GM12878 (cell line): ENCODE measurements at regions not wholly inside any gene's neighbourhood (a gene's known extent, or its start where the extent isn't known, plus 50 kb on each side); places are given as distances from the start of the nearest gene placed in this dataset.

Experiments
- ATAC-seq: fragments of 200-7000 bp; cut with Tn5 transposase; 3 replicates; pipeline ENCODE4 v1.9.1; 2020; ENCODE audit warnings: mild to moderate bottlenecking, moderate library complexity
- BruUV-seq: library from RNA; stranded (reverse); fragments of 400-500 nt; replicated peaks from 2 replicates; lab custom pipeline; 2021; lab: Mats Ljungman, UMichigan
- CTCF ChIA-PET: fragments of 300-600 bp; sonication (Branson Sonifier 250); formaldehyde crosslinking; extraction: SDS; loops from one replicate; lab custom pipeline; 2021; ENCODE audit warnings: inconsistent platforms; lab: Yijun Ruan, JAX
- POLR2A ChIA-PET: fragments of 350-600 bp; formaldehyde crosslinking; extraction: SDS; loops from one replicate; lab custom pipeline; 2021; ENCODE audit warnings: inconsistent platforms; lab: Charles Lee
- RAD21 ChIA-PET: fragments of 300-600 bp; sonication (Branson Sonifier 250); formaldehyde crosslinking; loops from one replicate; lab custom pipeline; 2023; ENCODE audit warnings: antibody characterized with exemption; ENCODE audit not compliant: unreplicated experiment; lab: Charles Lee
- SMC1A ChIA-PET: fragments of 300-600 bp; sonication (Branson Sonifier 250); formaldehyde crosslinking; loops from one replicate; lab custom pipeline; 2023; ENCODE audit not compliant: unreplicated experiment, uncharacterized antibody; lab: Charles Lee
- DNase-seq: peaks from one replicate; pipeline ENCODE4 v3.0.0-alpha.2; 2011; ENCODE audit warnings: low read depth, low spot score
- FAIRE-seq: peaks from 3 replicates; lab custom pipeline; 2011; peaks lifted over from hg19 to GRCh38; lab: Jason Lieb, UNC
- H2AFZ ChIP-seq: 2 replicates; pipeline ENCODE4 v1.6.0; 2011; ENCODE audit warnings: low read depth, low read length, control low read depth; ENCODE audit not compliant: control insufficient read depth
- H3K27ac ChIP-seq: 2 replicates; pipeline ENCODE4 v1.5.1; 2011; ENCODE audit warnings: control low read depth; ENCODE audit not compliant: control insufficient read depth, insufficient read depth
- H3K27me3 ChIP-seq, 2 experiments: replicated peaks in 1 of 2; 2 replicates each; pipeline versions ENCODE4 v1.6.0 to v1.6.1; 2011; ENCODE audit warnings: low read length in 1 of 2; ENCODE audit not compliant: control insufficient read depth in 2 of 2, insufficient read depth in 2 of 2
- H3K36me3 ChIP-seq, 2 experiments: 2 replicates each; pipeline ENCODE4 v1.5.1; 2011; ENCODE audit warnings: low read length in 1 of 2; ENCODE audit not compliant: control insufficient read depth in 2 of 2, insufficient read depth in 2 of 2
- H3K4me1 ChIP-seq: 2 replicates; pipeline ENCODE4 v1.6.1; 2011; ENCODE audit warnings: mild to moderate bottlenecking, low read length, moderate library complexity, mixed read lengths; ENCODE audit not compliant: control insufficient read depth, insufficient read depth
- H3K4me2 ChIP-seq: 2 replicates; pipeline ENCODE4 v1.6.0; 2011; ENCODE audit warnings: control low read depth; ENCODE audit not compliant: control insufficient read depth, insufficient read depth
- H3K4me3 ChIP-seq: fragments of 200-600 bp; sonication (generic); 2 replicates; pipeline ENCODE4 v1.5.1; 2016
- H3K79me2 ChIP-seq: 2 replicates; pipeline ENCODE4 v1.6.0; 2011; ENCODE audit warnings: low read length; ENCODE audit not compliant: control insufficient read depth, insufficient read depth
- H3K9ac ChIP-seq: 2 replicates; pipeline ENCODE4 v1.8.0; 2011; ENCODE audit warnings: low read length, control low read depth, mixed read lengths; ENCODE audit not compliant: control insufficient read depth, insufficient read depth
- H3K9me3 ChIP-seq: replicated peaks from 3 replicates; pipeline ENCODE4 v1.5.1; 2011; ENCODE audit warnings: mild to moderate bottlenecking, low read length; ENCODE audit not compliant: control insufficient read depth, insufficient read depth
- H4K20me1 ChIP-seq: 2 replicates; pipeline ENCODE4 v1.6.0; 2011; ENCODE audit not compliant: control insufficient read depth, insufficient read depth
- CEBPB ChIP-seq, 2 experiments: fragments of 150-350 bp in 1 of 2; IDR thresholded peaks; 2 replicates each; pipeline ENCODE4 v1.6.1; 2012 to 2014; ENCODE audit warnings: low read depth in 2 of 2, low read length in 2 of 2, borderline replicate concordance in 1 of 2, inconsistent platforms in 1 of 2
- EED ChIP-seq: sonication (generic); IDR thresholded peaks from 2 replicates; pipeline ENCODE4 v1.6.1; 2016; ENCODE audit warnings: antibody characterized with exemption, low read depth
- EGR1 ChIP-seq, 2 experiments: IDR thresholded peaks; 1 replicate in 1 of 2; 2 replicates in 1 of 2; pipeline ENCODE4 v1.6.1; 2011 to 2012; ENCODE audit warnings: low read depth in 2 of 2, low read length in 2 of 2, borderline replicate concordance in 1 of 2, mild to moderate bottlenecking in 1 of 2, moderate library complexity in 1 of 2
- JUND ChIP-seq: IDR thresholded peaks from 2 replicates; pipeline ENCODE4 v1.6.1; 2012; ENCODE audit warnings: low read depth, mild to moderate bottlenecking, low read length, improper control_type of control experiment, moderate library complexity
- KAT2A ChIP-seq: conservative IDR thresholded peaks from 2 replicates; pipeline ENCODE4 v1.6.1; 2011; ENCODE audit warnings: low read depth, low read length; ENCODE audit not compliant: control insufficient read depth
- SP1 ChIP-seq: IDR thresholded peaks from one replicate; pipeline ENCODE4 v1.6.1; 2011; ENCODE audit warnings: low read depth, low read length
- WGBS: methylation state at CpG from one replicate; pipeline ENCODE4 v1.1.6; 2016; ENCODE audit warnings: low lambda C conversion rate; ENCODE audit not compliant: insufficient replicate concordance, insufficient coverage; ENCODE audit errors: missing lambda C conversion rate; 5-methylcytosine and 5-hydroxymethylcytosine counted together
- in situ Hi-C: fragments of 300-500 bp; cut with MboI; formaldehyde crosslinking; loops from 9 replicates; pipeline ENCODE4 v1.14.3; 2018; ENCODE audit warnings: mixed read lengths
- intact Hi-C: fragments of 100-400 bp; cut with micrococcal nuclease; formaldehyde crosslinking; loops from one replicate; pipeline ENCODE4 v1.14.2; 2022; ENCODE audit not compliant: unreplicated experiment
- TF ChIP-seq, protein P1 (sequence below): IDR thresholded peaks from 2 replicates; pipeline ENCODE4 v1.6.1; 2011; ENCODE audit warnings: low read depth, mild to moderate bottlenecking, low read length, moderate library complexity, borderline replicate concordance; ENCODE audit errors: extremely low read depth
- TF ChIP-seq, protein P2 (sequence below): fragments of 450-650 bp; IDR thresholded peaks from 2 replicates; pipeline ENCODE4 v1.6.1; 2017; ENCODE audit warnings: mild to moderate bottlenecking
- TF ChIP-seq, protein P3 (sequence below): fragments of 150-350 bp; IDR thresholded peaks from 2 replicates; pipeline ENCODE4 v1.6.1; 2014; ENCODE audit warnings: mild to moderate bottlenecking, low read depth, low read length

DNA sequence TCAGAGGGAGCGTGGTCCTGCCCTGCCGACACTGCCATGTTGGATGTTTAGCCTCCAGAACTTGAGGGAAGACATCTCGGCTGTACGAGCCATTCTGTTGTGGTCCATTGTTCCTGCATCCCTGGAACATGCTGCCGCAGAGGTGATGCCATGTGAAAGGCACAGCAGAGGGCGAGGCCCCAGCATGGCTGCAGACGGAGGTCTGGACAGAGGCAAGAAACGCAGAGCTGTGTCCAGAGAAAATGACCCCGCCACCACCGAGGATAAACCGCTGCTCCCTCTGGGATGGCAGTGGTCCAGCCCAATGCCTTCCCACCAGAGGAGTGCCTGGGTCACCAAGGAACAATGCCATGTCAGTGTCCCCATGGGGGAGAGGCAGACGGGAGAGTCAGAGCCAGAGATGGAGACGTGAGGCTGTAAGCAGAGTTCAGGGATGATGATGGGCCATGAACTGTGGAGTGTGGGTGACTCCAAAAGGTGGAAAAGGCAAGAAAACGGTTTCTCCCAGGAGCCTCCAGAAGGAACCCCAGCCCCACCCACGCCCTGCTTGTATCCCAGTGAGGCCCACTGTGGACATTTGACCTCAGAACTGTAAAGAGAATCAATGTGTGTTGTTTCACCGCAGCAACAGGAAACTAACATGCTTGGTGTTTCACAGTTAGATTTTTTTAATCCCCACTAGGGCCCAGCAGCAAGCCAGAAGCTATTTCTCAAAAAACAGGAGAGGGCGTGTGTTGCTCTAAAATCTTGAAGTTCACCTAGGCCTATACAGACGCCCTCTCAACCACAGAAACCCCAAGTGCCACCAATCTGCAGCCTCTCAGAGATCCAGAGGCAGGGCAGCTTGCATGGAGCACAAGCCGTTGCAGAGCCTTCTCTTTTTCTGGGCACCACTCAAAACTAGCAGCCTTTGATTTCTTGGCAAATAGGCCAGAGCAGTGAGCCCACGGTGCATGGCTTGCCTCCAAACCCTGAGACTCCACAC lies 1422.9 kb downstream of the TBC1D22A start:
- ChIA-PET CTCF (no interaction called here), SMC1A (no interaction called here)
- 45% methylated on average over 19 of the region's 20 CpGs for WGBS

DNA sequence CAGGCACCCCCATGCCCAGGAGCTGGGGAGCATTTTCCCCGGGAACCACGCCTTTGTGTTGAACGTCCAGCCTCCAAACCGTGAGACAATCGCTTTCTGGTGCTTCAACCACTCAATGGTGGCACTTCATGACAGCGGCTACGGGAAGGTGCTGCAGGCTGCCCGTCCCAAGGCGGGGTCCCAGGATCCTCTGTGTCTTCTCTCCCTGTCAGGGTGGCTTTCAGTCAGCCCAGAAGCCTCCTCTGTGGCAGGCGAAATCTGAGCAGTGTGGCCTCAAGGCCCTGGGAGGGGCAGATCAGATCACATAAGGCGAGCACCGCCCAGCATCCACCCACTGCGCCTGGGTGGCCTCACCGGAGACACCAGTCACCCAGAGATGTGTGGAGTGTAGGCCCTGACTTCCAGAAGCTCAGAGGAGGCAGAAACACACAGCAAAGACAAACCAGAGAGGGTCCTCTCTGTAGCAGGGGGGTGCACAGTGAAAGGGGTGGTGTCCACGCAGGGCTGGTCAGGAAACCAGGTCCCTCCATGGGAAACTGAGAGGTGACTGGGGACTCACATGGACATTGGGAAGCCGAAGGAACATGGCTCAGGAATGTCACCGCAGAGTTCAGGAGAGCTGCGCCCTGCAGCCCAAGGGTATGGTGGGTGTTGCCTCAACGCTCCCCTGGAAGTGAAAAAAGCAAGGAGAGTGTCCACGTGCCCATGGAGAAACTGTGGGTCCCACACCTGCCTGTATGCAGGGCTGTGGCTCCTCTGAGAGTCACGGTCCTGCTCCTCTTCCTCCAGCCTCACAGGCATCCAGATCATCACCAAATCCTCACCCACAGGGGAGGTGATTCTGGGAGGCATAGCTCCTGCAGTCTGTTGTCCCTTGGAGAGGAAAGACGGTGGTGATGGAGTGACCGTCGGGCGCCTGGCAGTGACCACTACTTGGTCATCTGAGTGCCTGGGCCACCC lies 1420.7 kb downstream of the TBC1D22A start:
- Histone ChIP-seq H3K9me3 (no peaks in the 10 kb centered on the region), H3K4me1 (no peaks in the 10 kb centered on the region), H4K20me1 (no peaks in the 10 kb centered on the region), H3K4me2 (no peak overlapping the region), H2AFZ (no peak overlapping the region), H3K79me2 (no peaks in the 10 kb centered on the region), H3K9ac (no peak overlapping the region), H3K36me3 (no peaks in the 10 kb centered on the region), H3K27ac (no peak overlapping the region), H3K4me3 (no peak overlapping the region), H3K27me3 (no peaks in the 10 kb centered on the region)
- no peak for FAIRE-seq
- in situ Hi-C loops (no loop called here), intact Hi-C loops (no loop called here)
- ChIA-PET CTCF (no interaction called here), RAD21 (no interaction called here), SMC1A (no interaction called here), POLR2A (no interaction called here)
- BruUV-seq: no TSS peak
- no peak for ATAC-seq
- 38% methylated on average over 25 of the region's 25 CpGs for WGBS
- DNase-seq: no peak
- no peak for TF ChIP-seq SP1
- no peak for TF ChIP-seq EGR1 (IDR thresholded peaks at IDR 0.05; ENCODE audit: borderline replicate concordance in 1 of 2, low read depth in 2 of 2, low read length in 2 of 2)
- TF ChIP-seq, protein P1, sequence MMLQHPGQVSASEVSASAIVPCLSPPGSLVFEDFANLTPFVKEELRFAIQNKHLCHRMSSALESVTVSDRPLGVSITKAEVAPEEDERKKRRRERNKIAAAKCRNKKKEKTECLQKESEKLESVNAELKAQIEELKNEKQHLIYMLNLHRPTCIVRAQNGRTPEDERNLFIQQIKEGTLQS: no peak
- TF ChIP-seq EED: no peak
- TF ChIP-seq, protein P2, sequence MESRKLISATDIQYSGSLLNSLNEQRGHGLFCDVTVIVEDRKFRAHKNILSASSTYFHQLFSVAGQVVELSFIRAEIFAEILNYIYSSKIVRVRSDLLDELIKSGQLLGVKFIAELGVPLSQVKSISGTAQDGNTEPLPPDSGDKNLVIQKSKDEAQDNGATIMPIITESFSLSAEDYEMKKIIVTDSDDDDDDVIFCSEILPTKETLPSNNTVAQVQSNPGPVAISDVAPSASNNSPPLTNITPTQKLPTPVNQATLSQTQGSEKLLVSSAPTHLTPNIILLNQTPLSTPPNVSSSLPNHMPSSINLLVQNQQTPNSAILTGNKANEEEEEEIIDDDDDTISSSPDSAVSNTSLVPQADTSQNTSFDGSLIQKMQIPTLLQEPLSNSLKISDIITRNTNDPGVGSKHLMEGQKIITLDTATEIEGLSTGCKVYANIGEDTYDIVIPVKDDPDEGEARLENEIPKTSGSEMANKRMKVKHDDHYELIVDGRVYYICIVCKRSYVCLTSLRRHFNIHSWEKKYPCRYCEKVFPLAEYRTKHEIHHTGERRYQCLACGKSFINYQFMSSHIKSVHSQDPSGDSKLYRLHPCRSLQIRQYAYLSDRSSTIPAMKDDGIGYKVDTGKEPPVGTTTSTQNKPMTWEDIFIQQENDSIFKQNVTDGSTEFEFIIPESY: no peak
- TF ChIP-seq, protein P3, sequence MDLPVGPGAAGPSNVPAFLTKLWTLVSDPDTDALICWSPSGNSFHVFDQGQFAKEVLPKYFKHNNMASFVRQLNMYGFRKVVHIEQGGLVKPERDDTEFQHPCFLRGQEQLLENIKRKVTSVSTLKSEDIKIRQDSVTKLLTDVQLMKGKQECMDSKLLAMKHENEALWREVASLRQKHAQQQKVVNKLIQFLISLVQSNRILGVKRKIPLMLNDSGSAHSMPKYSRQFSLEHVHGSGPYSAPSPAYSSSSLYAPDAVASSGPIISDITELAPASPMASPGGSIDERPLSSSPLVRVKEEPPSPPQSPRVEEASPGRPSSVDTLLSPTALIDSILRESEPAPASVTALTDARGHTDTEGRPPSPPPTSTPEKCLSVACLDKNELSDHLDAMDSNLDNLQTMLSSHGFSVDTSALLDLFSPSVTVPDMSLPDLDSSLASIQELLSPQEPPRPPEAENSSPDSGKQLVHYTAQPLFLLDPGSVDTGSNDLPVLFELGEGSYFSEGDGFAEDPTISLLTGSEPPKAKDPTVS: no peak

More for the DNA sequence above, 1422.9 kb downstream of the TBC1D22A start:
- Histone ChIP-seq H3K4me2 (no peak overlapping the region), H3K4me3 (no peak overlapping the region), H2AFZ (no peak overlapping the region), H3K4me1 (no peaks in the 10 kb centered on the region), H3K9ac (no peak overlapping the region), H3K9me3 (no peaks in the 10 kb centered on the region), H3K27me3 (no peaks in the 10 kb centered on the region), H3K36me3 (no peaks in the 10 kb centered on the region), H3K79me2 (no peaks in the 10 kb centered on the region), H3K27ac (no peak overlapping the region), H4K20me1 (no peaks in the 10 kb centered on the region)
- POLR2A ChIA-PET: no interaction called here
- TF ChIP-seq KAT2A: no peak
- no peak for TF ChIP-seq CEBPB (IDR thresholded peaks at IDR 0.05; ENCODE audit: borderline replicate concordance in 1 of 2, low read depth in 2 of 2, low read length in 2 of 2)
- TF ChIP-seq JUND: no peak
- ATAC-seq (no peak), FAIRE-seq (no peak), DNase-seq (no peak)
- RAD21 ChIA-PET: no interaction called here
- in situ Hi-C loops (no loop called here), intact Hi-C loops (no loop called here)
- no TSS peak for BruUV-seq
